ENCODE measurements at regions not wholly inside any gene's neighbourhood (a gene's known extent, or its start where the extent isn't known, plus 50 kb on each side); places are given as distances from the start of the nearest gene placed in this dataset.

DNA sequence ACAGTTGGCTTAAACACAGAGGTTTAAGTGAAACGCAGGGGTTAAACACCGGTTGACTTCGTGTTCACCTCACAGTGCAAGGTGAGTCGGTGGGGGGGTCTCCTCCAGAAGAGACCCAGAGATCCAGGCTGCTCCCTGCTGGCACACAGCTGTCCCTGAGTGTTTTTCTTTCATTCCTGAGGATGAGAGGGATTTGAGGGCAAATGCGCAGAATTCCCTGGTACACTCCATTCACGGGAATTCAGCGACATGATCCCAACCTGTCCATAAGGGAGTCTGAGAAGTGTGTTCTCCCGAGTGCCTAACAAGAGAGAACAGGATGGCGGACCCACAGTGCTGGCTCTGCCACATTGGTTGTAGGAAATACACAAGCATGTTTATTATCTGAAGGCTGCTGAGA is 107.2 kb upstream of the ESRRB start:
- TF ChIP-seq, protein P1, sequence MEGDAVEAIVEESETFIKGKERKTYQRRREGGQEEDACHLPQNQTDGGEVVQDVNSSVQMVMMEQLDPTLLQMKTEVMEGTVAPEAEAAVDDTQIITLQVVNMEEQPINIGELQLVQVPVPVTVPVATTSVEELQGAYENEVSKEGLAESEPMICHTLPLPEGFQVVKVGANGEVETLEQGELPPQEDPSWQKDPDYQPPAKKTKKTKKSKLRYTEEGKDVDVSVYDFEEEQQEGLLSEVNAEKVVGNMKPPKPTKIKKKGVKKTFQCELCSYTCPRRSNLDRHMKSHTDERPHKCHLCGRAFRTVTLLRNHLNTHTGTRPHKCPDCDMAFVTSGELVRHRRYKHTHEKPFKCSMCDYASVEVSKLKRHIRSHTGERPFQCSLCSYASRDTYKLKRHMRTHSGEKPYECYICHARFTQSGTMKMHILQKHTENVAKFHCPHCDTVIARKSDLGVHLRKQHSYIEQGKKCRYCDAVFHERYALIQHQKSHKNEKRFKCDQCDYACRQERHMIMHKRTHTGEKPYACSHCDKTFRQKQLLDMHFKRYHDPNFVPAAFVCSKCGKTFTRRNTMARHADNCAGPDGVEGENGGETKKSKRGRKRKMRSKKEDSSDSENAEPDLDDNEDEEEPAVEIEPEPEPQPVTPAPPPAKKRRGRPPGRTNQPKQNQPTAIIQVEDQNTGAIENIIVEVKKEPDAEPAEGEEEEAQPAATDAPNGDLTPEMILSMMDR (IDR thresholded peaks at IDR 0.05), result no peak
- TF ChIP-seq POLR2A (IDR thresholded peaks at IDR 0.05), result no peak
